ENCODE measurements at regions not wholly inside any gene's neighbourhood (a gene's known extent, or its start where the extent isn't known, plus 50 kb on each side); places are given as distances from the start of the nearest gene placed in this dataset.
"Not testable (repeated sequence)": the region's sequence is repeated elsewhere in the genome, so short reads cannot be mapped to it uniquely, and the experiment has no call there.

DNA sequence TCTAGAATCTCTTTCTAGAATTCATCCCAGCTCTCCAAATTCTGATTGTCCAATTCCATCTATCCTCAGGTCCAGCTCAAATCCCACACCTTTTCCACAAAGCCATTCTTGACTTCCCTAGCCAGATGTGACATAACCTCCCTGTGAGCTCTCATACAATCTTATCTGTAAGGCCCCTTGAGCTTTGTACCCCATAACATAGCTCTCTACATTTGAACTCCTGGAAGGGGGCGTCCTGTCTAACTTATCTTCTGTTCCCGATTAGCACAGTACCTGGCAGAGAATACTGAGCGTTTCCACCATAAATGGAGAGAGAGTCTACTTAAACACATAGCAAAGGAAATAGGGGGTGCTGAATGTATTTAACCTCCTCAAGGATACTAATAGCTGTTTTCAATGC lies 251.6 kb upstream of the RGMB start:
- 100% methylated on average over 3 of the region's 3 CpGs for WGBS
- Histone ChIP-seq H3K27me3 (ENCODE audit: insufficient read depth, low read length) (no peaks in the 10 kb centered on the region), H3K4me1 (ENCODE audit: insufficient read depth, low read length) (peaks cover 4% of the 10 kb centered on the region; the same call in 1 of the 2 replicates), H3K4me3 (ENCODE audit: low read length) (no peak overlapping the region), H3K36me3 (ENCODE audit: insufficient read depth, low read length) (no peaks in the 10 kb centered on the region), H3K9me3 (ENCODE audit: insufficient read depth, low read depth, low read length) (no peaks in the 10 kb centered on the region), H3K27ac (ENCODE audit: low read depth, low read length) (no peak overlapping the region), H3K9ac (ENCODE audit: low read depth, low read length) (no peak overlapping the region)

DNA sequence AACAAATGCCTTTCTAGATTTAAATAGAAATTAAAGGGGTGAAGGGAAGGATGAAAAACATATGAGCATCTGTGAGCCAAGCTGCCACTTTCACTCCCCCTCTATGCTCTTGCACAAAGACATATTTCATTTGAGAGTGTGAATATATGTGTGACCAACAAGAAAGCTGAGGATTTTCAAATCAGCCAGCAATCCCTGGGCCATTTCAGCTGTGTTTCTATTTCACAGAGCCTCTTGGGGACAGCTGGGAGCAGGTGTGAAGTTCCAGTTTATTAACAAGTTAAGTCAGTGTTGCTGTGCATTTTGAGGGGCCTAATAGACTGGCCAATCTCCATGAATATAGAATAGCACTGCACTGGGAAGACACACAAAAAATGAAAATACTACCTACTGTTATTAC lies 248.7 kb upstream of the RGMB start:
- Histone ChIP-seq H3K36me3 (ENCODE audit: insufficient read depth, low read length) (no peaks in the 10 kb centered on the region), H3K9ac (ENCODE audit: low read depth, low read length) (no peak overlapping the region), H3K27me3 (ENCODE audit: insufficient read depth, low read length) (no peaks in the 10 kb centered on the region), H3K4me3 (ENCODE audit: low read length) (no peak overlapping the region), H3K9me3 (ENCODE audit: insufficient read depth, low read depth, low read length) (no peaks in the 10 kb centered on the region), H3K27ac (ENCODE audit: low read depth, low read length) (no peak overlapping the region), H3K4me1 (ENCODE audit: insufficient read depth, low read length) (no peaks in the 10 kb centered on the region)

DNA sequence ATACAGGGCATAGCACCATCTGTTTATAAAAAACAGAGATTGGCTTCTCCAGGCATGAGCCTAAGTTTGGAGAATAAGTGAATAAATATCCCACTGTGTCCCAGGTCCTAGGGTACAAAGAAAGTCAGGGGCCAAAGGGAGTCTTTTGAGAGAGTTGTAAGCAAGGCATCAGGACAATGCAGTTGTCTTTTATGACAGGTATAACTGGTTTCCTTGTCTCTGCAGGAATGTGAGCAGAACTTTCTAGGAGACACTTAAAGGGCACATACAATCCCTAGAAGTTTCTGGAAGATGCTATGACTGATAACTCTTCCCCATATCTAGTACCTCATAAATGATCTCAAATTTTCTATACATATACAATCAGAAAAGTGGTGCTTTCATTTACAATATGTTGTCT lies 245.6 kb upstream of the RGMB start:
- no peaks in the 10 kb centered on the region for H3K36me3 ChIP-seq (ENCODE audit: insufficient read depth, low read length)
- H3K4me3 ChIP-seq (ENCODE audit: low read length), result no peak overlapping the region
- no peaks in the 10 kb centered on the region for H3K9me3 ChIP-seq (ENCODE audit: insufficient read depth, low read depth, low read length)
- no peaks in the 10 kb centered on the region for H3K4me1 ChIP-seq (ENCODE audit: insufficient read depth, low read length)
- H3K27ac ChIP-seq (ENCODE audit: low read depth, low read length), result no peak overlapping the region
- H3K9ac ChIP-seq (ENCODE audit: low read depth, low read length), result no peak overlapping the region
- H3K27me3 ChIP-seq (ENCODE audit: insufficient read depth, low read length), result no peaks in the 10 kb centered on the region

DNA sequence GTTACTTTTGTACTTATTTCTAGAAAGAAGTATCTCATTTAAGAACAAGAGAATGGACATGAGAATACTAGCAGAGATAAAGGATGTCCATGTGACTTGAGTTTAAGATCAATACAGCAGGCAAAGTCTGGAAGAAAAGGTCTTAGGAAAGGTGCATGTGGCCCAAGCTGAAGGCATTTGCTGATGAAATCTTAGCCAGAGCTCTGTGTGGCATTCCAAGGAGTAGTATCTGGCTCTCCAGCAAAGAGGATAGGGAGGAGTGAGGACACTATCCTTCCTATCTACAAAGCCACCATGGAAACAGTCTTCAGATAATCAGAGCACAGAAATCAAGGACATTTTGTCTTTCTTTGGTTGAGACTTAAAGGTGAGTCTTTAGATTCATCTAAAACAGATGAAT lies 244.1 kb upstream of the RGMB start:
- no peaks in the 10 kb centered on the region for H3K36me3 ChIP-seq (ENCODE audit: insufficient read depth, low read length)
- no peaks in the 10 kb centered on the region for H3K27me3 ChIP-seq (ENCODE audit: insufficient read depth, low read length)
- no peak overlapping the region for H3K4me3 ChIP-seq (ENCODE audit: low read length)
- H3K27ac ChIP-seq (ENCODE audit: low read depth, low read length), result no peak overlapping the region
- H3K4me1 ChIP-seq (ENCODE audit: insufficient read depth, low read length), result no peaks in the 10 kb centered on the region
- H3K9me3 ChIP-seq (ENCODE audit: insufficient read depth, low read depth, low read length), result no peaks in the 10 kb centered on the region
- H3K9ac ChIP-seq (ENCODE audit: low read depth, low read length), result no peak overlapping the region

DNA sequence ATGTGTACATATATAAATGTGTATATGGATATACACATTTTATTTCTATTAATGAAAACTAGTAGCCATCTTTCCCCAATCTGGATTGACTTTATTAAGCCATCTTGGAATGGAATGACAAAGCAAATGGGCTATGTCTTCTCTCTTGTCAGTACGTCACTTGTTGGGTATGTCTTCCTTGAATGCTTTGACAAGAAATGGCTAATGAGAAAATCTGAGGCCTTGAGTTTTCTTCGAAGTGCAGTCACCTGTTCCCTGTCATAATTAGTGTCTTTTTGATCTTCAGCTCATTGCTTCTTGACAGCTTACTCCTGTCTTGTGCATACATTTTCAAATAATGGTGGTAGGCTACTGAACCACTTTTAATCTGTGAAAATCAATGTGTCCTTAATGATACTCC lies 243.2 kb upstream of the RGMB start:
- H3K27ac ChIP-seq (ENCODE audit: low read depth, low read length), result no peak overlapping the region
- H3K9ac ChIP-seq (ENCODE audit: low read depth, low read length), result no peak overlapping the region
- H3K27me3 ChIP-seq (ENCODE audit: insufficient read depth, low read length), result no peaks in the 10 kb centered on the region
- no peak overlapping the region for H3K4me3 ChIP-seq (ENCODE audit: low read length)
- H3K36me3 ChIP-seq (ENCODE audit: insufficient read depth, low read length), result no peaks in the 10 kb centered on the region
- no peaks in the 10 kb centered on the region for H3K9me3 ChIP-seq (ENCODE audit: insufficient read depth, low read depth, low read length)
- H3K4me1 ChIP-seq (ENCODE audit: insufficient read depth, low read length), result no peaks in the 10 kb centered on the region
- 93% methylated on average over 2 of the region's 2 CpGs for WGBS

DNA sequence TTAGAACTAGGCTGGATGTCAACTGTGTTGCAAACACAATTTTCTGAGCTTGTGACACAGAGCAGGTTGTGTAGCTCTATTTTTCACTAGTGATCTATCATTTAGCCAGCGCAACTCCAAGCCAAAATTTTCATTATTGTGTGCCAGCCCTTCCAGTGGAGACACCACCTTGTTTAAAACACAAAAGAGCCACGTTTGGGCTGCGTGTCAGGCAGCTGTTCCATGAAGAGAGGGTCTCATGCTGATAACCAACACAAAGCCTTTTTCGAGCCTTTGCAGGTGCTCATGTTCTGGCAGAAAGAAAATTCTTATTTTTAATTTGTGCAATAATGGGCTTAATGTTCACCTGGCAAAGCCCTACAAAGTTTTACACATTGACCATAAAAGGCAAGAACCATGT lies 237.6 kb upstream of the RGMB start:
- peaks cover 16% of the 10 kb centered on the region for H3K4me1 ChIP-seq (ENCODE audit: insufficient read depth, low read length)
- H3K36me3 ChIP-seq (ENCODE audit: insufficient read depth, low read length), result no peaks in the 10 kb centered on the region
- peaks cover 4% of the 10 kb centered on the region; the same call in 1 of the 2 replicates for H3K9me3 ChIP-seq (ENCODE audit: insufficient read depth, low read depth, low read length)
- H3K9ac ChIP-seq (ENCODE audit: low read depth, low read length), result no peak overlapping the region
- 0 out of 2 replicates have a peak overlapping the region, but pooled peaks have one; percentile 17 for H3K27ac ChIP-seq (ENCODE audit: low read depth, low read length)
- no peak overlapping the region for H3K4me3 ChIP-seq (ENCODE audit: low read length)
- no peaks in the 10 kb centered on the region for H3K27me3 ChIP-seq (ENCODE audit: insufficient read depth, low read length)
- 70% methylated on average over 4 of the region's 4 CpGs for WGBS

GRCh38 chr5:98540056-98540455 lies 233.4 kb upstream of the RGMB start:
- 45% methylated on average over 1 of the region's 1 CpG for WGBS
- no peaks in the 10 kb centered on the region for H3K27me3 ChIP-seq (ENCODE audit: insufficient read depth, low read length)
- H3K9ac ChIP-seq (ENCODE audit: low read depth, low read length), result no peak overlapping the region
- H3K4me3 ChIP-seq (ENCODE audit: low read length), result no peak overlapping the region
- H3K9me3 ChIP-seq (ENCODE audit: insufficient read depth, low read depth, low read length), result peaks cover 16% of the 10 kb centered on the region; the same call in 1 of the 2 replicates
- H3K27ac ChIP-seq (ENCODE audit: low read depth, low read length), result no peak overlapping the region
- H3K36me3 ChIP-seq (ENCODE audit: insufficient read depth, low read length), result no peaks in the 10 kb centered on the region
- peaks cover 16% of the 10 kb centered on the region for H3K4me1 ChIP-seq (ENCODE audit: insufficient read depth, low read length)

DNA sequence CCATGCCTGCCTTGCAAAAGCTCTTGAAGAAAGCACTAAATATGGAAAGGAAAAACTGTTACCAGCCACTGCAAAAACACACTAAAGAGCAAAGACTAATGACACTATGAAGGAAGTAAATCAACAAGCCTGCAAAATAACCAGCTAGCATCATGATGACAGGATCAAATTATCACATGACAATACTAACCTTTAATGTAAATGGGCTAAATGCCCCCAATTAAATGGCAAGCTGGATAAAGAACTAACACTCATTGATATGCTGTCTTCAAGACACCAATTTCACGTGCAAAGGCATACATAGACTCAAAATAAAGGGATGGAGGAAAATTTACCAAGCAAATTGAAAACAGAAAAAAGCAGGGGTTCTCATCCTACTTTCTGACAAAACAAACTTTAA lies 231.8 kb upstream of the RGMB start:
- Histone ChIP-seq H3K4me3 (ENCODE audit: low read length) (no peak overlapping the region), H3K9me3 (ENCODE audit: insufficient read depth, low read depth, low read length) (peaks cover 28% of the 10 kb centered on the region), H3K27me3 (ENCODE audit: insufficient read depth, low read length) (no peaks in the 10 kb centered on the region), H3K36me3 (ENCODE audit: insufficient read depth, low read length) (no peaks in the 10 kb centered on the region), H3K9ac (ENCODE audit: low read depth, low read length) (no peak overlapping the region), H3K27ac (ENCODE audit: low read depth, low read length) (no peak overlapping the region), H3K4me1 (ENCODE audit: insufficient read depth, low read length) (peaks cover 9% of the 10 kb centered on the region; the same call in 1 of the 2 replicates)
- WGBS, result 0% methylated on average over 1 of the region's 1 CpG

DNA sequence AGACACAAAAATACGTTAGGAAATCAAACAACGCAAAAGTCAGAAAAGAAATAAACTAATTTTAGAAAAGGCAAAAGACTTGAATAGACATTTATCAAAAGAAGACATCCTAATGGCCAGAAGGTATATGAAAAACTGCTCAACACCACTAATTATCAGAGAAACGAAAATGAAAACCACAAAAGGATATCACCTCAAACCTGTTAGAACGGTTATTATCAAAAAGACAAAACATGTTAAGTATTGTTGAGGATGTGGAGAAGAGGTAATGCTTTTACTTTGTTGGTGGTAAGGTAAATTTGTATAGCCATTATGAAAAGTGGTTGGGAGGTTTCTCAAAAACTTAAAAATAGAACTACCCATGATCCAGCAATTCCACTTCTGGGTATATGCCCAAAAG lies 230.0 kb upstream of the RGMB start:
- Histone ChIP-seq H3K9ac (ENCODE audit: low read depth, low read length) (no peak overlapping the region), H3K9me3 (ENCODE audit: insufficient read depth, low read depth, low read length) (peaks cover 28% of the 10 kb centered on the region), H3K4me1 (ENCODE audit: insufficient read depth, low read length) (no peaks in the 10 kb centered on the region), H3K27ac (ENCODE audit: low read depth, low read length) (no peak overlapping the region), H3K4me3 (ENCODE audit: low read length) (no peak overlapping the region), H3K27me3 (ENCODE audit: insufficient read depth, low read length) (no peaks in the 10 kb centered on the region), H3K36me3 (ENCODE audit: insufficient read depth, low read length) (no peaks in the 10 kb centered on the region)
- 100% methylated on average over 2 of the region's 4 CpGs for WGBS

DNA sequence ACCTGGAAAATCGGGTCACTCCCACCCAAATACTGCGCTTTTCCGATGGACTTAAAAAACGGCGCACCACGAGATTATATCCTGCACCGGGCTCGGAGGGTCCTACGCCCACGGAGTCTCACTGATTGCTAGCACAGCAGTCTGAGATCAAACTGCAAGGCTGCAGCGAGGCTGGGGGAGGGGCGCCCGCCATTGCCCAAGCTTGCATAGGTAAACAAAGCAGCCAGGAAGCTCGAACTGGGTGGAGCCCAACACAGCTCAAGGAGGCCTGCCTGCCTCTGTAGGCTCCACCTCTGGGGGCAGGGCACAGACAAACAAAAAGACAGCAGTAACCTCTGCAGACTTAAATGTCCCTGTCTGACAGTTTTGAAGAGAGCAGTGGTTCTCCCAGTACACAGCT lies 226.5 kb upstream of the RGMB start:
- H3K36me3 ChIP-seq (ENCODE audit: insufficient read depth, low read length); H3K9ac ChIP-seq (ENCODE audit: low read depth, low read length); H3K27me3 ChIP-seq (ENCODE audit: insufficient read depth, low read length); H3K27ac ChIP-seq (ENCODE audit: low read depth, low read length); H3K4me1 ChIP-seq (ENCODE audit: insufficient read depth, low read length); H3K4me3 ChIP-seq (ENCODE audit: low read length): not testable (repeated sequence)
- WGBS, result 80% methylated on average over 4 of the region's 14 CpGs
- H3K9me3 ChIP-seq (ENCODE audit: insufficient read depth, low read depth, low read length), result peaks cover 15% of the 10 kb centered on the region

DNA sequence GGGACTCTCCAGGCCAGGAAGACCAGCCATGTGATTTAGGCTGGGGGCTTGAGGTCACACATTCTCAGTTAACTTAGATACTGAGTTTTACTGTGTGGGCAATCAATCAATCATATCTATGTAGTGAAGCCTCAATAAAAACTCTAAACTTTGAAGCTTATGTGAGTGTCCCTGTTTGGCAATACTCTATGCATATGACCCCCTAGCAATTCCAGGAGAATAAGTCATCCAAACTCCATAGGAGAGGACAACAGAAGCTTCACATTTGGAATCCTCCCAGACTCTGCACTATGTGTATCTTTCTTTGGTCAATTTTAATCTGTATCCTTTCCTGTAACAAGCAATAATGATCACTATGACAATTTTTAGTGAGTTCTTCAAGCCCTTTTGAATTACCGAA lies 216.8 kb upstream of the RGMB start:
- no peak overlapping the region for H3K4me3 ChIP-seq (ENCODE audit: low read length)
- no peaks in the 10 kb centered on the region for H3K9me3 ChIP-seq (ENCODE audit: insufficient read depth, low read depth, low read length)
- H3K4me1 ChIP-seq (ENCODE audit: insufficient read depth, low read length), result no peaks in the 10 kb centered on the region
- H3K27me3 ChIP-seq (ENCODE audit: insufficient read depth, low read length), result no peaks in the 10 kb centered on the region
- H3K36me3 ChIP-seq (ENCODE audit: insufficient read depth, low read length), result no peaks in the 10 kb centered on the region
- WGBS, result 98% methylated on average over 1 of the region's 1 CpG
- no peak overlapping the region for H3K27ac ChIP-seq (ENCODE audit: low read depth, low read length)
- no peak overlapping the region for H3K9ac ChIP-seq (ENCODE audit: low read depth, low read length)

GRCh38 chr5:98557916-98558315 lies 215.5 kb upstream of the RGMB start:
- Histone ChIP-seq H3K9ac (ENCODE audit: low read depth, low read length) (no peak overlapping the region), H3K27ac (ENCODE audit: low read depth, low read length) (no peak overlapping the region), H3K4me3 (ENCODE audit: low read length) (no peak overlapping the region), H3K36me3 (ENCODE audit: insufficient read depth, low read length) (no peaks in the 10 kb centered on the region), H3K4me1 (ENCODE audit: insufficient read depth, low read length) (peaks cover 6% of the 10 kb centered on the region; the same call in 1 of the 2 replicates), H3K27me3 (ENCODE audit: insufficient read depth, low read length) (no peaks in the 10 kb centered on the region), H3K9me3 (ENCODE audit: insufficient read depth, low read depth, low read length) (no peaks in the 10 kb centered on the region)
